ENCODE measurements at regions not wholly inside any gene's neighbourhood (a gene's known extent, or its start where the extent isn't known, plus 50 kb on each side); places are given as distances from the start of the nearest gene placed in this dataset.
A peak's percentile ranks its signal among the peaks of the same experiment; 100 is the strongest.
"Not testable (repeated sequence)": the region's sequence is repeated elsewhere in the genome, so short reads cannot be mapped to it uniquely, and the experiment has no call there.

DNA sequence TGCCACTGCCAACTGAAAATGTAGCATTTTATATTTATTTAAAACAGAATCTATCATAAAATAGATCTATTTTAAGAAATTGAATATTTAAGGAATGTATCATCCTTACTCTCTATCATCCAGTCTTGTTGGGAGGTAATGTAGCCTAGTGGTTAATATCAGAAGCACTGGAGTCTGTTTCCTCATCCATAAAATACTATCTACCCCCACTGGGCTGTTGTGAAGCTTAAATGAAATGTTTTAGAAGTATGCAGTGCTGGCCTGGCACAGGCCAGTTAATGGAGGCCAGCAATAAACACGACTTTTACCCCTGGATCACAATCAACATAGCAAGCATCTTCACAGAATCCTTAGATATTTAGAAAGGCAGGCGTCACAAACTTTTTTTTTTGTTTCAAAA lies 188.0 kb downstream of the CAND1 start:
- no peak for ATAC-seq

DNA sequence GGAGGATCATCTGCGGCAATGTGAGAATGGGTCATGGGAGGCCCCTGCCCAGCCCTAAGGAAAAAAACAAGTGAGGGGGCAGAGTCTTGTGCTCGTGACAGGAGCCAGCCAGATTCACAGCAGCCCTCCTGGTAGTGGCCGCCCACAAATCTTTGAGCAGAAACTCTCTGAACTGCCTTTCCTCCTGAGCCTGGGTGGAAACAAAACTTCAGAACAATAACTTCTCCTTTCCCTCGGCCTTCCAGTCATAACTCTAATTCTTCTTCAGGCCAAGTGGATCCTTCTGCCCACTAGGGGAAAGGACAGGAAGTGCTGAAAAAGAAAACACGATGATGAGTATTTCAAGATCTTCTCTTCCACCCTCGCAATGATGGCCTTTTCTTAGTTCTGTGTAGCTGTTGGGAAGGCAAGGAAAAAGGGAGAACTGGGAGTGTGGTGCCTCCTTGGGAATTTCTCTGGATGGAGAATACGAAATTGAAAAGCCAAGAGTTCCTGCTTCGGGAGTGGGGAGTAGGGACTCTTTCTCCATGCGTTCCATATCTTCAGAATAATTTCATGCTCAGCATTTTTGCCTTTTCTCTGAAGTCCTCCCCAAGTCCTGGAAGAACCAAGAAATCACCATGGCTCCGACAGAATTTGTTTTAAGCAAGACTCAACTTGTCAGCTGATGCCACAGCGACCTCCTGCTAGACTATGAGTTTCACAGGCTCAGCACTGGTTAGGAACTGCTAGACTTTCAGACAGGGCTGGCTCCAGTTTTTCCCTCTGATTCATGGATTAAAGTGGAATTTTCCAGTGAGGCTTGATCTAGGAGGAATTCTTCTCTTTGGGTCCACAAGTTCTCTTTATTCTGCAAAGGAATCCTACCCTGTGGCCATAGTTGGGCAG lies 188.9 kb downstream of the CAND1 start:
- no peak for ATAC-seq

DNA sequence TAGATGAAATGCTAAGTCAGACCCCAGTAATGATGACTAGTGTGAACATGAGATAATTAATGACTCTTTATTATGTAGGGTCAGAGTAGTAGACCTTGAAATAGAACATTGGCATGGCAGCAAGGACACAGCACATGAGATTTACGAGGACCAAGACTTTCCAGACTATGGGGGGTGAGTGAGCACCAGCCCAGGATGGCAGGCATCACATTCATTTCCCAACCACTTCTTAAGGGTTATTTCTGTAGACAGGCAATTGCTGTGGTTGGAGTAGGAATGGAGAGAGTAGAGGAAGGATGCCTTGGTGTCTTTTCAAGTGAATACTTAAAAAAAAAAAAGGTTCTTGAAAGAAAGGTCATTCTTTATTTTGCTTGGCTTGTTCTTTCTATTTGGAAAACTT lies 189.4 kb upstream of the DYRK2 start:
- ATAC-seq: no peak

DNA sequence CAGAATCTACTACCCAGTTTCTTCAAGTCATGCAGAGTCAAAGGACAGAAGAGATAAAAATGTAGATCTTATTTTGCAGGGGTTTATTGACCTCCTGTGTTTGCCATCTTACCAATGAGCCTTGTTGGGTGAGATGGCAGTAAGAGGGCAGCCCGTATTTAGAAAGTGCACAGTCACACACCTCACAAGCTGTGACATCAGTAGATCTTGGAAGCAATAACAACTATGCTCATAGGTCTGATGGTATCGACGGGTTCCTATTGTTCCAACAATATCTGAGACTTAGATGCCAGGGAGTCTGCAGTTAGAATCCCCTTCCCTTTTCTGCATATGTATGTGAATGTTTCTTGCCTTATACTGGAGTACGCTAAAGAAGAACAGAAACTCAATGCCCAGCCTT lies 189.0 kb upstream of the DYRK2 start:
- no peak for ATAC-seq

DNA sequence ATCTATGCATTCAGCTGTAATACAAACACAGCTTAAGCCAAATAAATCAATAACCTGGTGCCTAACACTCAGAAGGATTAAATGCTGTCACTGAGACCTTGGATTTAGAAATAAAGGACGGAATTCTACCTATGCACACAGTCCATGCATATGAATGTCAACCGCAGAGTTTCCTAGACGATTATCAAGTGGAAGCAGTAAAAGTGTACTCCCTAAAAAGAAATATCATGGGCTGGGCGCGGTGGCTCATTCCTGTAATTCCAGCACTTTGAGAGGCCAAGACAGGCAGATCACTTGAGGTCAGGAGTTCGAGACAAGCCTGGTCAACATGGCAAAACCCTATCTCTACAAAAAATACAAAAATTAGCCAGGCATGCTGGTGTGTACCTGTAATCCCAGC lies 188.2 kb upstream of the DYRK2 start:
- no peak for ATAC-seq

DNA sequence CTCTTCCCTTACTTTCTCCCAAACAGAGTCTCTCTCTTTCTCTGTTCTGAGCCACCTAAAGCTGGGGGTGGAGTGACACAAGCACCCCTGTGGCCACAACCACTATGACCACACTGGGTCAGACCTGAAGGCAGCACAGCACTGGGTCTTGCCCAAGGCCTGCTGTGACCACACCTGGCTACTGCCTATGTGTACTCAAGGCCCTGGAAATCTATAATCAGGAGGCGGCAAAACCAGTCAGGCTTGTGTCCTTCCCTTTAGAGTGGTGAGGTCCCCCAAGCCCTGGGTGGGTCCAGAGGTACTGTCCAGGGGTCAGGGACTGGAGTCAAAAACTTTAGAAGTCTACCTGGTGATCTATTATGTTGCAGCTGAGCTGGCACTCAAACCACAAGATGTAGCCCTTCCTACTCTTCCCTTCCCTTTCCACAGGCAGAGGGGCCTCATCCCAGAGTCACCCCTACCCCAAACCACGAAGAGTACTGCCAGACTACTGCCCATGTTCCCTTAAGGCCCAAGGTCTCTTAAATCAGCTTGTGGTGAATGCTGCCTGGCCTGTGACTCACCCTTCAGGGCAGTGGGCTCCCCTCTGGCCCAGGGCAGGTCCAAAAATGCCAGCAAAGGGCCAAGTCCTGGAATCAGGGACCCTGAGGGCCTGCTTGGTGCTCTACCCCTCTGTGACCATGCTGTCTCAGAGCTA lies 179.8 kb upstream of the DYRK2 start:
- no peak for ATAC-seq

DNA sequence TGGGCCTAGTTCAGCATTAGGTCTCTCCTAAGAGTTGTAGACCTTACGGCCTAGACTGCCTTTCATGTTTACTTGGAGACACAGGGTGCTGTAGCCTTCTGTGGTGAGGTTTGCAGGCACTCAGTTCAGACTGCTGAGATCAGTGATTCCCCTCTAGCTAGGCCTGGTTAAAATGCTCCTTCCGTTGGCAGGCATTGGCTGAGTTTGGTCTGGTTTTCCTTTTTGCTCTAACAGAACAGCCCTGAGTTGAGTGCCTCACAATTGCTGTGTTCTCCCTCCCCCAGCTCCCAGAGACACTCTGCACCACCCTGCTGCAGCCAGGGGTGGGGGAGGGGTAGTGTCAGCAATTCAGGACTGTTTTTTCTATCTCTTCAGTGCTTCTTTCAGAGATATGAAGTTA lies 178.9 kb upstream of the DYRK2 start:
- no peak for ATAC-seq

DNA sequence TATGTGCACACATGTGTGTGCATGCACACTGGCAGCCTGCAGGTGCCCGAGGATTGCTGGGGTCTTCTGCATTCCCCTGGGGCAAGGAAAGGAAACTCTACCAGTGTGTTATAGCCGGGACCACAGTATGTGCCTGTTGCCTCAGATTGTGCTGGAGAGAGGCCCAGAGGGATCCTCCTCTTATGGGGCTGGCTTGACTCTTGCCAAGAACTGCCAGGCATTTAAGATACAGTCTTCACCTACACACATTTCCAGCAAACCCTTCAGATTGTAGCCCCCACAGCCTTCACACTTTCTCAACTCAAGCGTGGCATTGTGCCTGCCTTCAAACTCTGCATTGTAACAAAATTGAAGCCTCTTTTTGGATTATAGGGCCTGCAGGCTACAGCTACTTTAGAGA lies 176.7 kb upstream of the DYRK2 start:
- no peak for ATAC-seq

DNA sequence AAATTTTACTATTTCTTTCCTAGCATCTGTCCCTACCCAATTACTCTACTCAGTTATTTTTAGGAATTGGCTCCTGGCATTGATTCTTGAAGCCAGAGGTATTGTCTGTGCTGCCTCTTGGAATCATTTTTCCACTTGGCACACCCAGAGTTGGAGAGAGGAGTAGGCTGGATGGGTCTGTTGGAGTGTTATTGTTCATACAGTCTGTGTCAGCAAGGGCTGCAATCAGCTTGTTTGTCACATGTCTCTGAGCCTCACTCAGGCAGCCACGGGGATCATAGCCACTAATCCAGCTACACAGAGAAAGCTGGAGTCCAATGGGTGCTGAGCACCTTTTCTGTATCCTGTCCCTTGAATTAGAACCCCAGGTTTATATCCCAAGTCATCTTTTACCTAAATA lies 176.0 kb upstream of the DYRK2 start:
- ATAC-seq: no peak

DNA sequence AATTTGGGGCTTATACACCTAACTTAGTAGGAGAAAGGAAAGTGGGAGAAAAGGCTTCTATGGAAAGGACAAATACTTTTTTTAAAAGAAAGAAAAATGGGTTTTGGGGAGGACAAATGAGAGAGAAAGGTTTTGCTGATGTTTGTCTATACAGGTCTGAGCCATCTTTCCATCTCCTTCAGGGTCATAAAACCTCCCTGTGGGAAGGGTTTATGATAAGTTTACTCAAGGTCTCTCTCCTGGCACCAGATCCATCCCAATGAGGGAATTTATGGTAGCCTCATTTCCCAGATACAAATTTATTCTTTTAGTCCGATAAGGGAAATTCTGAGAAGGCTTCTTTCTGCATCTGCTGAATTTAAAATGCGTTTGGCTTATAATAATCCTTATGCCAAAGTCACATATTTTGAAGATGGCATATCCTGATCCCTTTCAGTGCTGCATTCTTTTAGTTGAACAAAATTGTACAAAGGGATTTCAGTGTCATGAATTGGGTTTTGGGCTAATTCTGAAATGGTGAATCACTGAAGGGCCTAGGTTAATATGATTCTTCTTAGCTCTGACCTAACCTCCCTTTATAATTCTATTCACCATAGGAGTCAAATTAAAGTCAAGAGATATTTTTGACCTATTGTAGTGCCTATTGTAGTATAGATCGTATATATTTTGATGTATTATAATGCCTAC lies 173.5 kb upstream of the DYRK2 start:
- ATAC-seq: no peak

DNA sequence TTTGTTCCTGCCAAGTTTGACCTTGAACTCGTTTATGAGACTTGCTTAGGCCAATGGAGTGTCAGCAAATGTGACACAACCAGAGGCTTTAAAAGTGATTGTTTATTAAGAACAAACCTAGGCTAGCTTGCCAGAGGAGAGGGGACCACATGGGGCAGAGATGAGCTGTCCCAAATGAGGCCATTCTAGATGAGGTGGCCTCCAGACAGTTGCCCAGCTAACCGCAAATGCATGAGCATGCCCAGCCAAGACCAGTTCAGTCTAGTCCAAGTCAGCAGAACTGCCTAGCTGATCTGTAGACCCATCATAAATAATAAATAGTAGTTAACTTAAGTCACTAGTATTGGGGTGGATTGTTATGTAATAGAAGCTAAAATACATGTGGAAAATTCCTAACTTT lies 172.8 kb upstream of the DYRK2 start:
- ATAC-seq: no peak

DNA sequence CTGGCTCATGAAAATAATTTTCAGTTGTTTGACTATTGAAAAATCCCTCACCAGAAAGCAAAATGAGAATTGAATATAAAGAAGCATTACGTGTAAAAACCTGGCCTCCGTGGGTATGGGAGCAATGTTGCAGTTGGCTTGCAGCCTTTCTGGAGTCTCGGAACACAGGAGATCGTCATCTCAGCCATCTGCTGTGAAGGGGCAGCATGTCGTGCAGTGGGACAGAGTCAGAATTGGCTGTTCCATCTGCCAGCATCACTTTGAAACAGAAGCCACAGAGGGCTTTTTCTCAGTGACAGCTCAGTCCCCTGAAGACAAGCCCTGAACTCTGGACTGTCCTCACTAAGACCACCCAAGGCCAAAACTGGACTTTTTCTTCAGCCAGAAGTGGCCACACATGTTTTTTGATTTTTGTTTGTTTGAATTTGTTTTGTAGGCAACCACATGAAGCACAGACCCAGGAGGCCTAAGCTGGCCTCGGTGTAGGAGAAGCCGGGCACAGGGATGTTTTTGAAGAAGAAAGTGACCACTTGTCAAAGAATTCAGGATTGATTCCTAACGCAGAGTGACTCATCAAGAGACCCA lies 170.8 kb upstream of the DYRK2 start:
- ATAC-seq: no peak

DNA sequence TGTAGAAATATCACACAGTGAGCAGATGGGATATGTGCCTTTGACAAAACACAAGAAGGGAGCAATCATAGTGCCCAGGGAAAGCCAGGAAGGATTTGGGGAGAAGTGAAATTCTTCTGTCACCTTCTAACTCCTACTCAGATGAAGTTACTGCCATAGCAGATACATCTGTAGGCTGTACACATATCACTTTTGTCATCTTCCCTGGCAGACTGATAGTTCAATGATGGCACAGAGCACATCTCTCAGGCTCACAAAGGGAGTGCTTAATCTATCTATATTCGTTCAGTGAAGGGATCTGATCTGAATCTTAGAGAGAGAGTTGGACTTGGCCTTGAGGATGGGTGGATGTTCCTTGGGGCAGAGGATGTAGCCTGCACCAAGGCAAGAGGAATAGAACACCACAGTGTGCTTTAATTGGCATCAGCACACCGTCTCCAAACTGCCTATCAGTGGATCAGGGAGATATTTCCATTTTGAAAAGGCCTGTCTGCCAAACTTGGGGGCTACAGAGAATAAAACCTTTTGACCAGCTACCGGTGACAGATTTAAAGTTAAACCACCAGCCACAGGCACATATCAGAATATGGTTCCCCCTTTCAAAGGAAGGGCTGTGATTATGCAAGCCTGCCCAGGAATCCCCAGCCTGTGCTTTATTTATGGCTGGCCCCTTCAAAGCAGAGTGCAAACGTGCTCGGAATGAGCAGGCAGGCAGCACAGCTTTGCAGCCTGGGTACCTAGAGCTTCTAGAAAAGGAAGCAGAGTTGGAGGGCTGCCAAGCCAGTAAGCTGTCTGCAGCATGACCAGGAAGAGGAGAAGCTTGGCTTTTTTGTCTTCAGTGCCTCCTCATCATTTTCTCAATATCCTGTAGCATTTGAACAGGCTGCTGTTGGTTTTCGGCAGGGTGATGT lies 165.5 kb upstream of the DYRK2 start:
- peak; percentile 47 for ATAC-seq

DNA sequence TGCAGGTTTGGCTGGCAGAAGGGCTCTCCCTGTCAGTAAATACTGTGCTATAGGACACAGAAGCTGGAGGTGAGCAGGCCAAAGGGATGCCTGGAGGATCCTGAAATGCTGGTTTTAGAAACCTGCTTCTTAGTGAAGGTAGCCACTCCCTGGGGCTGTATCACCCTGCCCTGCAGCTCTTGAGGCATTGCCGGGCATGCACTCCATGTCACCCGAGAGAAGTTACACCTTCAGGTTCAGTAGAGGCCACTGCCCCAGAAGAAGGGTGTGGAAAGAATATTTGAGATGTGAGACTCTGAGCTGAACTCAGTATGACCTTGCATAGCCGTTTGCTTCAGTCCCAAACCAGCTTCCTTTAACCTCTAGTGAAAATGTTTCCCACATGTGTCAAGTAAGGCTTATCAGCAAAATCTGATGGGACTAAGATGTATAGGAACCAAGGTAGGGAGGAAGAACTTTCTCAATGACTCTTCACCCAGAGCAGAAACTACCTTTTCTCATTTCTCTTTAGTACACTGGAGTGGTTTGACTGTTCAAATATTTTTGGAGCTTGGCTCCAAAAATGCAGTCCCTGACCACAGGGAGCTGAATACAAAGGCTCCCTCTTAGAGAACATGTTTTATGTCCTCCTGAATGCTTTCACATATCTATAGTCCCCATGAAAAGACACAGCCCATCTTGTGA lies 164.5 kb upstream of the DYRK2 start:
- ATAC-seq: peak; percentile 98

DNA sequence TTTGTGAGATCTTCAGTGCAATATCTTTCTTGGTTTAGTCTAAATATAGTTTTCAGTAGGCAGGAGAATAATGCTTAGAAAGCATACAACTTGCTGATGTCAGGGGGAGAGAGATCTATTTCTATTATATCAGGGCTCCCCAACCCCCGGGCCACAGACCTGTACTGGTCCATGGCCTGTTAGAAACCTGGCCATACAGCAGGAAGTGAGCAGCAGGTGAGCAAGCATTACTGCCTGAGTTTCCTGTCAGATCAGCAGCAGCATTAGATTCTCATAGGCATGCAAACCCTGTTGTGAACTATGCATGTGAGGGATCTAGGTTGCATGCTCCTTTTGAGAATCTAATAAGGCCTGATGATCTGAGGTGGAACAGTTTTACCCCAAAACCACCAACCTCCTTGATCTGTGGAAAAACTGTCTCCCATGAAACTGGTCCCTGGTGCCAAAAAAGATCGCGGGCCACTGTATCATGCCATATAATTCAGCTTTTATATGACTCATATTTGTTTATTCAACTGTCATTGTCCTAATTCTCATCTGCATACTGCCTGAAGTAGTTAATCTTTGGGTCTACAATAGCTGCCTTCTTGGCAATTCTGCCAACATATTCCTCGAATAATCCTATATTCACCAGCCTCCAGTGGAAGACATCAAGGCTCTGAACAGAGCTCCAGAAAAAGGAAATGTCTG lies 163.6 kb upstream of the DYRK2 start:
- peak; percentile 43 for ATAC-seq

DNA sequence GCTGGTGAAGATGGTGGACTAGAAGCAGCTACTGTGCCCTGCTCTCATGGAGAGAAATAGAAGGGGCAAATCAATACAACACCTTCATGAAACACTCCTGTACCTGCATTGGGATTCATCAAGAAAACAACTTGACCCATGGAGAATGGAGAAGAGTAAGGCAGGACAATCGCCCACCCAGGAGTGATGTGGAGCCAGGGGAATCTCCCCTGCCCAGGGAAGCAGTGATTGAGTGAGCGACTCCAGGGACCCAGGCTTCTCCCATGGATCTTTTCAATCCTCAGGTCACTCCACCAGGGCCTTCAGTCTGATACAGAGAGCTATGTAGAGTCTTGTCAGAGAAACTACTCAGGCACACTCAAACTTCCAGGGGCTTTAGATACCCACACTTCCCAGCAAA lies 161.9 kb upstream of the DYRK2 start:
- no peak for ATAC-seq

DNA sequence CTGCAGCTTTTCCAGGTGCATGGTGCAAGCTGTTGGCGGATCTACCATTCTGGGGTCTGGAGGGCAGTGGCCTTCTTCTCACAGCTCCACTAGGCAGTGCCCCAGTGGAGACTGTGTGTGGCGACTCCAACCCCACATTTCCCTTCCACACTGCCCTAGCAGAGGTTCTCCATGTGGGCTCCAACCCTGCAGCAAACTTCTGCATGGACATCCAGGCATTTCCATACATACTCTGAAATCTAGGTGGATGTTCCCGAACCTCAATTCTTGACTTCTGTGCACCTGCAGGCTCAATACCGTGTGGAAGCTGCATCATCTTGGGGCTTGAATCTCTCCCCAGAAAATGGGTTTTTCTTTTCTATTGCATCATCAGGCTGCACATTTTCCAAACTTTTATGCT lies 160.2 kb upstream of the DYRK2 start:
- not testable (repeated sequence) for ATAC-seq

DNA sequence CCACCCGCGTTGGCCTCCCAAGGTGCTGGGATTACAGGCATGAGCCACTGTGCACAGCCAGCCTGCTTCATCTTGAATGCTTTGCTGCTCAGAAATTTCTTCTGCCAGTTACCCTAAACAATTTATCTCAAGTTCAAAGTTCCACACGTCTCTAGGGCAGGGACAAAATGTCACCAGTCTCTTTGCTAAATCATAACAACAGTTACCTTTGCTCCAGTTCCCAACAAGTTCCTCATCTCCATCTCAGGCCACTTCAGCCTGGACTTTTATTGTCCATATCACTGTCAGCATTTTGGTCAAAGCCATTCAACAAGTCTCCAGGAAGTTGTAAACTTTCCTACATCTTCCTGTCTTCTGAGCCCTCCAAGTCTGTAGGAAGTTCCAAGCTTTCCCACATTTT lies 159.5 kb upstream of the DYRK2 start:
- ATAC-seq: no peak

DNA sequence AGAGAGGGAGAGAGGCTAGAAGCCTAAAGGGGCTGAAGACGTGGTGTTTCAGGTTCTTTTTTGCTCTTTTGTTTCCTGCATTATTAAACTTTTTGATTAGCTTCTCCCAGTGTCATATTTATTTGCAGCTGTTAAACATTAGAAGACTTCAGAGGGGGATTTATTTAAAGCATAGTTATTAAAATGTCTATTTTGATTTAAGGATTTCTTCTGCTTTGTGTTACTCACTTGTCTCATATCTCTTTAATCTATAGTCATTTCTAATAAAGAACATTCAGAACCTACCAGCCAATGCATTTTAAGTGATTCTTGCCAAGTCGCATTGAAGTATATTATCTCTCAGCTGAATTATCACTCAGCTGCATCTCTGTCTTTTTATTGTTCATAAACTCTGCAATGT lies 152.0 kb upstream of the DYRK2 start:
- ATAC-seq: no peak

DNA sequence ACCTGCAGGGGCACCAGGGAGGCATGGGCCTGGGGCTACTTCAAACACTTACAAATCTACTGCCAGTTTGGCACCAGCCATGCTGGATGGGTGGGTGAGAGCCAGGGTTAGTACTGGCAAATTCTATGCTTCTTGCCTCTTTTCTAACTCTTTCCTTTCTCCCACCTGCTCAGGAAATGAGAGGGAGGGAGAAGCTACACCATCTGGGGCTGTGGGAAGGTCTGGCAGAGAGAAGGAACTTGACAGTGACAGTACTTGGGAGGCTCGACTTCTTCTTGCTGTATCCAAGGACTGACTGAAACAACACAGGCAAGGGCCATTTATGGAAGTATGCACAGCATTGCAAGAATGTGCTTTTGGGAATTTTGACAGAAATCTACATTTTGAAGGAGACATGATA lies 149.6 kb upstream of the DYRK2 start:
- ATAC-seq: no peak

DNA sequence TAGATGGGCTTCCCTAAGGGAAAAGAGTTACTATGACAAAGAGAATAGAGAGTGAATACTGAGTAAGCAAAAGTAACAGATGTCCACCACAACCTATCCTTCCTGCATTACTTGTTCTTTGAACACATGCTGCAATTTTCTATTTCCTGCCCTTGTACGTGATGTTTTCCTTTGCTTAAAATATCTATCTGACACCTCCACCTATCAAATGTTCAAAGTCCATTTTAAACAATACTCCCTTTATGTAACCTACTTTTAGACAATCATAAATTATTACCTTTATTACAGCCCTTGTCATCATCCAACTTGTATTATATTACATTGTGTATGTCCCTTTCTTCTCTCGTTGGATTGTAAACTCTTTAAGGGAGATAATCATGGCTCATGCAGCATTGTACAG lies 147.2 kb upstream of the DYRK2 start:
- no peak for ATAC-seq
